H9 (cell line): ENCODE measurements at regions not wholly inside any gene's neighbourhood (a gene's known extent, or its start where the extent isn't known, plus 50 kb on each side); places are given as distances from the start of the nearest gene placed in this dataset.

Experiments
- DNase-seq: peaks from one replicate; pipeline ENCODE4 v3.0.0-alpha.2; 2017
- H2AFZ ChIP-seq: one replicate; pipeline ENCODE4 v1.6.1; 2013; ENCODE audit warnings: mild to moderate bottlenecking, low read length, control low read depth, moderate library complexity
- H2AK5ac ChIP-seq: 2 replicates; pipeline ENCODE4 v1.6.1; 2013; ENCODE audit warnings: low read length, control low read depth, mixed read lengths; ENCODE audit not compliant: insufficient read length
- H2BK120ac ChIP-seq: one replicate; pipeline ENCODE4 v1.6.1; 2013; ENCODE audit warnings: low read depth, mild to moderate bottlenecking, low read length, control low read depth, inconsistent platforms; ENCODE audit not compliant: poor library complexity, severe bottlenecking
- H2BK12ac ChIP-seq: 2 replicates; pipeline ENCODE4 v1.6.1; 2013; ENCODE audit warnings: low read length, control low read depth, mixed read lengths, low read depth; ENCODE audit not compliant: insufficient read length
- H2BK15ac ChIP-seq: 2 replicates; pipeline ENCODE4 v1.6.1; 2013; ENCODE audit warnings: low read depth, low read length, control low read depth
- H2BK20ac ChIP-seq: one replicate; pipeline ENCODE4 v1.6.1; 2013; ENCODE audit warnings: low read depth, mild to moderate bottlenecking, low read length, control low read depth, inconsistent platforms; ENCODE audit not compliant: poor library complexity, severe bottlenecking
- H2BK5ac ChIP-seq: 2 replicates; pipeline ENCODE4 v1.6.1; 2013; ENCODE audit warnings: low read length, control low read depth, mixed read lengths; ENCODE audit not compliant: insufficient read length
- H3K14ac ChIP-seq: 2 replicates; pipeline ENCODE4 v1.6.1; 2013; ENCODE audit warnings: low read length, control low read depth; ENCODE audit not compliant: insufficient read depth
- H3K18ac ChIP-seq: 2 replicates; pipeline ENCODE4 v1.6.1; 2013; ENCODE audit warnings: low read depth, mild to moderate bottlenecking, mixed read lengths, low read length, control low read depth; ENCODE audit not compliant: insufficient read length
- H3K23ac ChIP-seq: 2 replicates; pipeline ENCODE4 v1.6.1; 2013; ENCODE audit warnings: low read length, control low read depth, mixed read lengths, low read depth; ENCODE audit not compliant: insufficient read length
- H3K23me2 ChIP-seq: 2 replicates; pipeline ENCODE4 v1.6.1; 2013; ENCODE audit warnings: low read depth, mild to moderate bottlenecking, mixed read lengths, low read length, control low read depth; ENCODE audit not compliant: insufficient read length, poor library complexity, severe bottlenecking
- H3K27ac ChIP-seq: 2 replicates; pipeline ENCODE4 v1.5.1; 2013; ENCODE audit warnings: low read length, control low read depth, mixed read lengths, low read depth; ENCODE audit not compliant: insufficient read length
- H3K27me3 ChIP-seq: 2 replicates; pipeline ENCODE4 v1.6.1; 2013; ENCODE audit warnings: low read length, control low read depth, inconsistent platforms; ENCODE audit not compliant: insufficient read depth
- H3K4ac ChIP-seq: 2 replicates; pipeline ENCODE4 v1.6.1; 2013; ENCODE audit warnings: low read depth, mild to moderate bottlenecking, control low read depth, inconsistent platforms, low read length, moderate library complexity
- H3K4me1 ChIP-seq: 2 replicates; pipeline ENCODE4 v1.6.1; 2013; ENCODE audit warnings: low read length, control low read depth, inconsistent platforms; ENCODE audit not compliant: insufficient read depth
- H3K4me2 ChIP-seq: 2 replicates; pipeline ENCODE4 v1.6.1; 2013; ENCODE audit warnings: low read length, control low read depth, mixed read lengths; ENCODE audit not compliant: insufficient read length, insufficient read depth
- H3K56ac ChIP-seq: 2 replicates; pipeline ENCODE4 v1.6.1; 2013; ENCODE audit warnings: low read depth, mild to moderate bottlenecking, mixed read lengths, low read length, control low read depth; ENCODE audit not compliant: insufficient read length
- H3K79me1 ChIP-seq: 2 replicates; pipeline ENCODE4 v1.6.1; 2013; ENCODE audit warnings: low read depth, mild to moderate bottlenecking, moderate library complexity, low read length, control low read depth, inconsistent platforms; ENCODE audit not compliant: insufficient read depth, poor library complexity, severe bottlenecking
- H3K79me2 ChIP-seq: 2 replicates; pipeline ENCODE4 v1.6.1; 2013; ENCODE audit warnings: low read length, control low read depth, inconsistent platforms; ENCODE audit not compliant: insufficient read depth
- H3K9ac ChIP-seq: 2 replicates; pipeline ENCODE4 v1.6.1; 2013; ENCODE audit warnings: low read length, control low read depth, mixed read lengths; ENCODE audit not compliant: insufficient read length; ENCODE audit errors: extremely low read depth
- H3K9me3 ChIP-seq: one replicate; pipeline ENCODE4 v1.6.1; 2013; ENCODE audit warnings: low read depth, low read length, inconsistent platforms; ENCODE audit not compliant: control insufficient read depth
- H3T11ph ChIP-seq: one replicate; pipeline ENCODE4 v1.6.1; 2013; ENCODE audit warnings: mild to moderate bottlenecking, low read length, control low read depth, inconsistent platforms
- H4K20me1 ChIP-seq: one replicate; pipeline ENCODE4 v1.6.1; 2013; ENCODE audit not compliant: control insufficient read depth, insufficient read length, insufficient read depth
- H4K5ac ChIP-seq: 2 replicates; pipeline ENCODE4 v1.6.1; 2013; ENCODE audit warnings: low read depth, mild to moderate bottlenecking, mixed read lengths, low read length, control low read depth; ENCODE audit not compliant: insufficient read length
- H4K8ac ChIP-seq: replicated peaks from 2 replicates; pipeline ENCODE4 v1.6.1; 2013; ENCODE audit warnings: low read length, control low read depth, mixed read lengths, low read depth; ENCODE audit not compliant: insufficient read length
- H4K91ac ChIP-seq: 2 replicates; pipeline ENCODE4 v1.6.1; 2013; ENCODE audit warnings: low read depth, mild to moderate bottlenecking, moderate library complexity, mixed read lengths, low read length, control low read depth; ENCODE audit not compliant: insufficient read length
- H3K27ac Mint-ChIP-seq, 3 experiments: 2 replicates in 2 of 3; 3 replicates in 1 of 3; pipeline ENCODE4 v1.8.0; 2020 to 2021; ENCODE audit warnings: mixed read lengths in 3 of 3, mild to moderate bottlenecking in 1 of 3, moderate library complexity in 1 of 3
- H3K27me3 Mint-ChIP-seq: 2 replicates; pipeline ENCODE4 v1.8.0; 2021; ENCODE audit warnings: low read depth, mild to moderate bottlenecking, moderate library complexity, mixed read lengths
- H3K36me3 Mint-ChIP-seq, 3 experiments: 2 replicates in 2 of 3; 3 replicates in 1 of 3; pipeline ENCODE4 v1.8.0; 2020 to 2021; ENCODE audit warnings: low read depth in 3 of 3, mixed read lengths in 3 of 3; ENCODE audit not compliant: insufficient read depth in 1 of 3
- H3K4me1 Mint-ChIP-seq, 2 experiments: 2 replicates each; pipeline ENCODE4 v1.8.0; 2020; ENCODE audit warnings: mixed read lengths in 2 of 2
- H3K4me3 Mint-ChIP-seq, 2 experiments: 2 replicates in 1 of 2; 3 replicates in 1 of 2; pipeline ENCODE4 v1.8.0; 2020 to 2021; ENCODE audit warnings: mild to moderate bottlenecking in 2 of 2, mixed read lengths in 2 of 2, moderate library complexity in 1 of 2
- H3K9me3 Mint-ChIP-seq, 2 experiments: 2 replicates in 1 of 2; 3 replicates in 1 of 2; pipeline ENCODE4 v1.8.0; 2020; ENCODE audit warnings: mild to moderate bottlenecking in 2 of 2, mixed read lengths in 2 of 2, moderate library complexity in 1 of 2
- WGBS: extraction: QIAGEN DNeasy Blood & Tissue Kit; methylation state at CpG from one replicate; pipeline ENCODE4 v1.1.7; 2013; ENCODE audit warnings: missing lambda C conversion rate, low lambda C conversion rate, mixed read lengths; ENCODE audit not compliant: insufficient read length; ENCODE audit errors: extremely low coverage; 5-methylcytosine and 5-hydroxymethylcytosine counted together
- TF ChIP-seq, protein P1 (sequence below): fragments of 200-600 bp; sonication (generic); conservative IDR thresholded peaks from 3 replicates; pipeline ENCODE4 v1.8.0; 2021; ENCODE audit warnings: antibody characterized with exemption, mild to moderate bottlenecking

DNA sequence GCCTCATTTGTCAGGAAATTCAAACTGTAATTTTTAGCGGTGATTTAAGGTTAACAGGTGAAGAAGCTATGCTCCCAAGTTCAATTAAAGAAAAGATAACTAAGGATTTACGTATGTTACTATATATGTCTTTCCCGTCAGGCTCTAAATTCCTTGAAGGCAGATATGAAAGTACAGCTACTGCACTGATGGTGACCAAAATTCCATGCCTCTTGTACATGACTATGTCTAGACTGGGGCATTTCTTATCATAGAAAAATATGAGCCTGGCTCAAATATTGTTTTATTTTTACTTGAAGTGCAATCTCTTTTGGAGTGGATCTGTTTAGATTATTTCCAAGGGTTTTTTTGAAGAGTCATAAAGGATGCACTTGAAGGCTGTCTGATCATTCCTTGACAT lies 647.1 kb upstream of the KCNMB2 start:
- H3K56ac ChIP-seq, result no peak overlapping the region
- no peak overlapping the region for H3K14ac ChIP-seq
- TF ChIP-seq, protein P1, sequence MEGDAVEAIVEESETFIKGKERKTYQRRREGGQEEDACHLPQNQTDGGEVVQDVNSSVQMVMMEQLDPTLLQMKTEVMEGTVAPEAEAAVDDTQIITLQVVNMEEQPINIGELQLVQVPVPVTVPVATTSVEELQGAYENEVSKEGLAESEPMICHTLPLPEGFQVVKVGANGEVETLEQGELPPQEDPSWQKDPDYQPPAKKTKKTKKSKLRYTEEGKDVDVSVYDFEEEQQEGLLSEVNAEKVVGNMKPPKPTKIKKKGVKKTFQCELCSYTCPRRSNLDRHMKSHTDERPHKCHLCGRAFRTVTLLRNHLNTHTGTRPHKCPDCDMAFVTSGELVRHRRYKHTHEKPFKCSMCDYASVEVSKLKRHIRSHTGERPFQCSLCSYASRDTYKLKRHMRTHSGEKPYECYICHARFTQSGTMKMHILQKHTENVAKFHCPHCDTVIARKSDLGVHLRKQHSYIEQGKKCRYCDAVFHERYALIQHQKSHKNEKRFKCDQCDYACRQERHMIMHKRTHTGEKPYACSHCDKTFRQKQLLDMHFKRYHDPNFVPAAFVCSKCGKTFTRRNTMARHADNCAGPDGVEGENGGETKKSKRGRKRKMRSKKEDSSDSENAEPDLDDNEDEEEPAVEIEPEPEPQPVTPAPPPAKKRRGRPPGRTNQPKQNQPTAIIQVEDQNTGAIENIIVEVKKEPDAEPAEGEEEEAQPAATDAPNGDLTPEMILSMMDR, result no peak
- H2BK20ac ChIP-seq, result no peak overlapping the region
- Mint-ChIP-seq H3K27ac (no peak overlapping the region), H3K36me3 (peaks cover 0 to 10% (median 2%) of the 10 kb centered on the region in 3 experiments; a peak in 4 of 7 replicates), H3K4me3 (no peak overlapping the region), H3K4me1 (no peaks in the 10 kb centered on the region), H3K27me3 (no peaks in the 10 kb centered on the region), H3K9me3 (peaks cover 4 to 6% of the 10 kb centered on the region in 2 experiments; a peak in 2 of 5 replicates)
- no peak overlapping the region for H4K5ac ChIP-seq
- no peaks in the 10 kb centered on the region for H3K9me3 ChIP-seq
- no peak overlapping the region for H2AK5ac ChIP-seq
- H2BK5ac ChIP-seq, result no peak overlapping the region
- H3K23me2 ChIP-seq, result no peaks in the 10 kb centered on the region
- no peak overlapping the region for H2AFZ ChIP-seq
- DNase-seq, result no peak
- no peak overlapping the region for H3K23ac ChIP-seq
- H4K20me1 ChIP-seq, result no peaks in the 10 kb centered on the region
- H3K18ac ChIP-seq, result no peak overlapping the region
- no peaks in the 10 kb centered on the region for H3K27me3 ChIP-seq
- H3K4me1 ChIP-seq, result no peaks in the 10 kb centered on the region
- H3K27ac ChIP-seq, result no peak overlapping the region
- H2BK15ac ChIP-seq, result no peak overlapping the region
- H2BK12ac ChIP-seq, result no peak overlapping the region
- no peak overlapping the region for H4K8ac ChIP-seq
- no peaks in the 10 kb centered on the region for H3K79me2 ChIP-seq
- no peak overlapping the region for H2BK120ac ChIP-seq
- no peak overlapping the region for H3K4me2 ChIP-seq
- H4K91ac ChIP-seq, result no peak overlapping the region
- no peak overlapping the region for H3T11ph ChIP-seq
- H3K79me1 ChIP-seq, result no peaks in the 10 kb centered on the region
- no peak overlapping the region for H3K4ac ChIP-seq
- no peak overlapping the region for H3K9ac ChIP-seq
- WGBS, result no CpG with 5 or more reads among the region's 3 CpGs
